ENCODE measurements at regions not wholly inside any gene's neighbourhood (a gene's known extent, or its start where the extent isn't known, plus 50 kb on each side); places are given as distances from the start of the nearest gene placed in this dataset.
"Not testable (repeated sequence)": the region's sequence is repeated elsewhere in the genome, so short reads cannot be mapped to it uniquely, and the experiment has no call there.

- no peak overlapping the region for H3K4me3 ChIP-seq (ENCODE audit: low read depth, low read length)
- TF ChIP-seq CTCF (IDR thresholded peaks at IDR 0.05; ENCODE audit: control insufficient read depth, extremely low read depth, insufficient read depth), result no peak
- no peak for DNase-seq (ENCODE audit: low read depth)
These were observed 622.5 kb downstream of the RNF144A start for GRCh38 chr2:7539760-7540159.

- no peak for TF ChIP-seq CTCF (IDR thresholded peaks at IDR 0.05; ENCODE audit: control insufficient read depth, extremely low read depth, insufficient read depth)
- no peak overlapping the region for H3K4me3 ChIP-seq (ENCODE audit: low read depth, low read length)
- DNase-seq (ENCODE audit: low read depth), result no peak
These were observed 635.8 kb downstream of the RNF144A start for GRCh38 chr2:7552825-7553570.

- no peak overlapping the region for H3K4me3 ChIP-seq (ENCODE audit: low read depth, low read length)
- no peak for TF ChIP-seq CTCF (IDR thresholded peaks at IDR 0.05; ENCODE audit: control insufficient read depth, extremely low read depth, insufficient read depth)
- DNase-seq (ENCODE audit: low read depth), result no peak
These were observed 638.0 kb downstream of the RNF144A start for GRCh38 chr2:7555260-7555659.

GRCh38 chr2:7557376-7557775 lies 640.2 kb downstream of the RNF144A start:
- H3K4me3 ChIP-seq (ENCODE audit: low read depth, low read length), result no peak overlapping the region
- DNase-seq (ENCODE audit: low read depth), result no peak
- no peak for TF ChIP-seq CTCF (IDR thresholded peaks at IDR 0.05; ENCODE audit: control insufficient read depth, extremely low read depth, insufficient read depth)

- TF ChIP-seq CTCF (IDR thresholded peaks at IDR 0.05; ENCODE audit: control insufficient read depth, extremely low read depth, insufficient read depth), result no peak
- DNase-seq (ENCODE audit: low read depth), result no peak
- H3K4me3 ChIP-seq (ENCODE audit: low read depth, low read length), result no peak overlapping the region
These were observed 642.6 kb downstream of the RNF144A start for GRCh38 chr2:7559791-7560190.

- TF ChIP-seq CTCF (IDR thresholded peaks at IDR 0.05; ENCODE audit: control insufficient read depth, extremely low read depth, insufficient read depth), result no peak
- no peak overlapping the region for H3K4me3 ChIP-seq (ENCODE audit: low read depth, low read length)
- DNase-seq (ENCODE audit: low read depth), result no peak
These were observed 649.2 kb downstream of the RNF144A start for GRCh38 chr2:7566382-7566881.

- DNase-seq (ENCODE audit: low read depth); H3K4me3 ChIP-seq (ENCODE audit: low read depth, low read length): not testable (repeated sequence)
These were observed 649.9 kb downstream of the RNF144A start for GRCh38 chr2:7567116-7567515.
